ENCODE measurements at regions not wholly inside any gene's neighbourhood (a gene's known extent, or its start where the extent isn't known, plus 50 kb on each side); places are given as distances from the start of the nearest gene placed in this dataset.

GRCh38 chr13:110097013-110097412 lies 209.9 kb downstream of the COL4A1 start:
- no peak for DNase-seq

- DNase-seq, result no peak
Measured at GRCh38 chr13:110092831-110093247, 214.1 kb downstream of the COL4A1 start.

DNA sequence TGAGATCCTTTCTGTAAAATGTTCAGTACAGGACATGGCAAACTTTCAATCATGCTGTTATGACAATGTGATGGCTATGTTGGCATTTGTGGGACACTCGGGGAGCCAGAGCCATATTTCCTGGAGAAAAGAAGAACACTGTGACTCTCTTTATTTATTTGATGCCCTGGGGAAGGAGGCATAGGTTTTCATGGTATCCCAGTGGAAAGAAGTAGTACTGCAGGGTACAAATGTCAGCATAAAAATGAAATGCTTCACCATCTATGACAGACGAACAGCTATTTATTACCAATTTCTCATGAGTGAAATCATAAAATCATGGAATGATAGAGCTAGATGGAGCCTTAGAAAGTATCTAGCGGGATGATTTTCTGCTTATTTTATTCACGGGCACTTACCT lies 217.1 kb downstream of the COL4A1 start:
- no peak for DNase-seq

GRCh38 chr13:110089100-110089499 lies 217.9 kb downstream of the COL4A1 start:
- DNase-seq, result no peak

GRCh38 chr13:110073982-110074381 lies 233.0 kb downstream of the COL4A1 start:
- no peak for DNase-seq

DNA sequence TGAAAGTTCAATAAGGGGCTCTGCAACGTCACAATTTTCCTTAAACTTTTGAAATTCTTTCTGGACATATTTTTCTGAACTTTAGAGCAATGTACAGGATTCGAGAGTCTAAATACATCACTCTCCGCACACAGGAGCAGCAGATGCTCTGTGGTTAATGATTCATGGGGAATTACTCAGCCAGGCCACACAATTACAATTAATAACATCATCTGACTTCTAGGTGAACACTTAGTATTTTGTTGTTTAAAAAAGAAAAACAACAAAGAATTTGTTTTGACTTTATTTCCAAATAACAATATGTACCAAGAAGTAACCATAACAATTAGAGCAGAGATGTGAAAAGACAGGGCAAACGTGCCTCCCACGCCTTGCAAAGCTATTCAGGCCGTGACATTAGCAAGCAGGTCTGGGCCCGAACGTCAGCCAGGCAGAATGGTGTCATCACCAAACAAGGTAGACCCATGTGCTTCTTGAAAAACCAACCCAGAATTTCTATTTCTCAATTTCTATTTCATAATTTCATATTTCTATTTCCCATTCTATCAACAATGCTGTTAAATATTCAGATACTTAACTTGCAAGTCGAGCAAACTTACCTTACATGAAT lies 236.3 kb downstream of the COL4A1 start:
- no peak for DNase-seq

- DNase-seq, result no peak
Measured at GRCh38 chr13:110070046-110070445, 236.9 kb downstream of the COL4A1 start.

DNA sequence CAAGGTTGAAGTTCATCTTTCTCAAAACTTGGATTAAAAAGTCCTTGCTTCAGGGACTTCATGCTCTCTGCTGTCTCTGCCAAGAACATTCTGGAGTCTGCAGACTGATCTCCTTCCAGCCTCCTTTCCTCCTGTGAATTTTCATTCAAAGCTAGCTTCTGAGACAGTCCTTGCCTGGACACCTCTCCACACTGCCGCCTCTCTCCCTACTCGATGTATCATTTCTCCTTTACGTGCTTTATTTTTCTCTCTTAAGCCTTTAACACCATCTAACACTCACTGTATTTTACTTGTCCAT lies 238.8 kb downstream of the COL4A1 start:
- DNase-seq, result no peak

- DNase-seq, result no peak
Measured at GRCh38 chr13:110067355-110068175, 239.4 kb downstream of the COL4A1 start.

GRCh38 chr13:110065780-110066179 lies 241.2 kb downstream of the COL4A1 start:
- DNase-seq, result no peak

DNA sequence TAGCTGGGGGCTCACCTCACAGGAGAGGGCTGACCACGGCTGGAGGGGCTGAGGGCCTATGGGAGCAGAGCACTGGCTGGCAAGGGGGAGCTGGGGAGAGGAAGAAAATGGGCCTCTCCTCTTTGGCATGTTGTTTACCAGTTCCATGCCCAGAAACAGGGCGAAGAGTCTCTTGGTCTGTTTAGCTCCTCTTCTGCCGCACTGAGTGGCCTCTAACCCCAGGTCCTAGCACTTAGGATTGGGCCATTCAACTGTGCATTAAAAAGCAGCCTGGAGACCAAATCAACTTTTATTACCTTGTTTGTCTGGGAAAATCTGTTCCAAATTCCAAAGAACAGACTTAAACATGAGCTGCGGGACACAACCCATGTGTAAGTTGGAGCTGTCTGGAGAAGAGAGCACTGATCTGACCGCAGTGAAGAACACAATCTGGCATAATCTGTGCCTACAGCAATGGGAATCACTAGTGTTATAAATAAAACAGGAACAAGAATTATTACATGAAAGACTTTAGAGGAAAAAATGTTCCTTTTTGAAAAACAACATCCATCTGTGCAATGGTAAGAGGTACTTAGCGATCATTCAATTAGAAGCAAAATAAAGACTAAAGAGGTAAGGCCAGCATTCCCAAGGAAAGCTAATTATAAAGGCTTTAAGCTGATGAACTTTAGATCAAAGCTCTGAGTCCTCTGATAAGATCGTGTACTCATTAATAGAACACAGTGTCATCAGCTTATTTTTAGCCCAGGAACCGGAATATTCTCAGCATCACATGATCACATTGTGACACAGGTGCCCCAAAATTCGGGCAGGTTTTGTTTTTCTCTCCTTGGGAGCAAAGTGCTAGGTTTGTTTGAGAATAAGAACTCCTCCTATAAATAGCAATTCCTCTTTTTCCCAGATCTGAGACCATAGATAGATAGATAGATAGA lies 243.2 kb downstream of the COL4A1 start:
- no peak for DNase-seq

- DNase-seq, result no peak
Measured at GRCh38 chr13:110062777-110063442, 244.0 kb downstream of the COL4A1 start.

DNA sequence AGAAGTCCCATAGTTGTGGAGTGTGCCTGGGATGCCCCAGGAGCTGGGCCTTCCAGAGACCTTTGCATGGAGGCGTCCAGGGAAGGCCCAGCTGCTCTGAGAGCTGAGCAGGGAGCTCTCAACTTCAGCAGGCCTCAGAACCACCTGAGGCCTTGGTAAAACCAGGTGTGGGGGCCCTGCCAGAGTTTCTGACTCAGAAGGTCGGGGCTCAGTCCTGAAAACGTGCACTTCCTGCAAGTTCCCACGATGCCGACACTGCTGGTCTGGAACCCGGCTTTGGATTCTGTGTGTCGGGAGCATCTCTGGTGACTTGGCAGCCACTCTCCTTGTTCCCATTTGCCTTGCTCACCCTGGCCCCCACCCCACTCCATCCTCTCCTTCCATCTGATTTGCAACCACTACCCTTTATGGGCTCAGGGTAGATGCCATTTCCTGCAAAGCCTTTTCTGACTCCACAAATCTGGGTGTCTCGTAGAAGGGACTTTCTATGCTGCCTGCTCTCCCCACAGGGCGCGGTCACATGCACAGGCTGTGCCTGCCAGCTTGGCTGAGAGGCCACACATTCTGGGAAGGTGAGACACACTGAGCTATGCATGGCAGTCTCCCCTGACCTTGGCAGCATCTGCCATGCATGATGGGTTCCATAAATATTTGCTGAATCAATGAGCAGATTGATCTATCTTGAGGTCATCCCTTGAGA lies 244.7 kb downstream of the COL4A1 start:
- DNase-seq, result no peak

- DNase-seq, result no peak
Measured at GRCh38 chr13:110061270-110061669, 245.7 kb downstream of the COL4A1 start.

GRCh38 chr13:110057052-110057451 lies 249.9 kb downstream of the COL4A1 start:
- DNase-seq, result no peak

DNA sequence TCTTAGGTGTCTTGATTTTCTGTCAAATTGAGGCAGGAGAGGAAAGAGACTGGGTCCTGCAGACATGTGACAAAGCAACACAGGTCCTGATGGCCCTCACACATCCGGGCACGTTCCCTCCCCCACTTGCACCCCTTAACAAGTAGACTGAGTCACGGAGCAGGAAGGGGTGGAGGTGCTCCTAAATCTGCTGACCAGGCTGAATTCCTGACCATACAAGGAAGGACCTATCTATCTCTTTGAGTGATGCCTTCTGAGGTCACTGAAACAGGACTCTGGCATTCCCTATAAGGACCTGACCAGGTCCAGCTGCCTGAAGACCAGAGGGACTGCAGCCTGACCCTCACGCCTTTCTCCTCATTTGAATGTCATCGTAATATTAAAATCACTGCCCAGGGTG lies 250.3 kb downstream of the COL4A1 start:
- DNase-seq, result no peak

- DNase-seq, result no peak
Measured at GRCh38 chr13:110055089-110055488, 251.9 kb downstream of the COL4A1 start.

DNA sequence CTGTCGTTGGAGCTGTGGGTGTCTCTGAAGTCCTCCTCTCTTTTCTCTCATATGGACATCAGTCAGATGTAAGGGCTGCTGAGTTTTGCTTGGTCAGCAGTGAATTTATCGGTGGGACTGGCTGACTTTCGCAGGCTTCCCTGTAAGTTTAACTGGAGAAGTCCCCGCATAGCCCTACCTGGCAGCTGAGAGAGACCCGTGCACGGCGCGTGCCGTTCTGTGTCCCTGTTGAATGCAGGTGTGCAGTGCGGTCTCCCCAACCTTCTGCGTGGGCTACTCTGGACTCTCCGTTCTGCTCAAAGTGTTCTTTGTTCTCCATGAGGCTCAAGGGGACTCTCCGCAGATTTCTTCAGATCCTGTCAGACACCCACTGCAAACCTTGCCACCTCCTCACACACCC lies 252.9 kb downstream of the COL4A1 start:
- no peak for DNase-seq

- DNase-seq, result no peak
Measured at GRCh38 chr13:110047496-110047895, 259.5 kb downstream of the COL4A1 start.

DNA sequence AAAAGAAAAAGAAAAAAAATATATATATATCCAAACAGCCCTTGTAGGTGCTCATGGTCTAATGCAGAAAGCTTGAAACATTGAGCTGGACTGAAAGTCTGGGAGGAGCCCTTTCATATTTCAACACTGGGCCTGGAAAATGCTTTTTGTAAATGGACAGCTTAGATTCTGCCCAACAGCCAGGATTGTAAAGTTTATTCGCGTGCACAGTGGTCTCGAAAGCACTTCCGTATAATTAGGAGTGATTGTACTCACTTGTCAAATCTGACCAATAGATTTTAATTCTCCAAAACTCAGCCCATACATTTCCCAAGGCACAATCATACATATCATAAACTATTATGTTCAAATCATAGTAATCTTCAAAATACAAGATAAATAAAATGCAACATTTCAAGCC lies 260.1 kb downstream of the COL4A1 start:
- DNase-seq, result no peak

DNA sequence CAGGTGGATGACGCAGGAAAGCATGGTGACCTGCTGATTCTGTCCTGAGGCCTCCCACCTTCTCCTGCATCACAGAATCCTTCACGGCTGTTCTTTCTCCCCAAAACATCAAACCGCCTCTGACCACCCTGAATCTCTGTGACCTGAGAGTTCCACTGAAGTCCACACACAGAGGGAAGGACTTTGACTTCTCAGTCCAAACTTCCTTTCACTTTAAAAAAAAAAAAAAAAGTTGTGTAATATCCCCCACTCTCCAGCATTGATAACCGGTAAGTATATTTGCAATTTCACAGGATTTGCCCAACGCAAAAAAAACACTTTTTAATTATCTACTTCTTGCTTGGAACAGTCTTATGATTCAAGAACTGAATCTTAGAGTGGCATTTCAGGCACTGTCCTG lies 259.5 kb upstream of the IRS2 start:
- DNase-seq, result no peak

DNA sequence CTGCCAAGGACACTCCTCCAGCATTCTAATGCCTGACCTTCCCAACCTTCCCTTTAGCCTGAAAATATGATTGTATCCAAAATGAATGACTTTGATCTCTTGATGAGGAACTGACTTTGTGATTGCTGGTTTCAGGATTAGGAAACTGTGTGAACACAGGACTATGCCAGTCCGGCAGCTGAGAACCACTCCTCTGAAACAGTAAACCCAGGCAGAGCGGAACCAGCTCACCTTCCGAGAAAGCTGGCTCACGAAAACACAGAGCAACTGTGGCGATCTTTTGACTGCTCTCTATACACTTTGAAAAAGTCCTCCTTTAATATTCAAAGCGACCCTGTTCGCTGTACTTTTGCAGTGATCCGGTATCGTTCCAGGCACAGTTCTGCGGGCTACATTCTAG lies 258.8 kb upstream of the IRS2 start:
- no peak for DNase-seq

All from activated CD4-positive, alpha-beta T cell treated with anti-CD3 and anti-CD28 coated beads for 48 hours (primary cell).